KMS-11 (cell line): ENCODE measurements at regions not wholly inside any gene's neighbourhood (a gene's known extent, or its start where the extent isn't known, plus 50 kb on each side); places are given as distances from the start of the nearest gene placed in this dataset.

ENCODE experiments used
- H2AFZ ChIP-seq: fragments of 200-600 bp; sonication (generic); 2 replicates; pipeline ENCODE4 v1.6.1; 2016; ENCODE audit warnings: antibody characterized with exemption, mixed run types, low read depth
- H3K27ac ChIP-seq: fragments of 200-600 bp; sonication (generic); 2 replicates; pipeline ENCODE4 v1.6.1; 2016; ENCODE audit warnings: mild to moderate bottlenecking, mixed run types
- H3K27me3 ChIP-seq: fragments of 200-600 bp; sonication (generic); 2 replicates; pipeline ENCODE4 v1.6.1; 2017; ENCODE audit warnings: mild to moderate bottlenecking, low read depth, mixed run types, moderate library complexity; ENCODE audit not compliant: insufficient read depth
- H3K36me3 ChIP-seq: fragments of 200-600 bp; sonication (generic); 2 replicates; pipeline ENCODE4 v1.6.1; 2017; ENCODE audit warnings: mild to moderate bottlenecking, mixed run types; ENCODE audit not compliant: insufficient read depth
- H3K4me1 ChIP-seq: fragments of 200-600 bp; sonication (generic); 2 replicates; pipeline ENCODE4 v1.6.1; 2016; ENCODE audit warnings: mild to moderate bottlenecking, low read depth, mixed run types; ENCODE audit not compliant: poor library complexity, severe bottlenecking
- H3K4me2 ChIP-seq: fragments of 200-600 bp; sonication (generic); 2 replicates; pipeline ENCODE4 v1.7.0; 2016; ENCODE audit warnings: mild to moderate bottlenecking, mixed run types
- H3K4me3 ChIP-seq: fragments of 200-600 bp; sonication (generic); IDR thresholded peaks from 2 replicates; pipeline ENCODE4 v1.6.1; 2017; ENCODE audit warnings: low read depth, low read length, mixed read lengths; ENCODE audit not compliant: insufficient read depth
- H3K79me2 ChIP-seq: fragments of 200-600 bp; sonication (generic); 2 replicates; pipeline ENCODE4 v1.6.1; 2016; ENCODE audit warnings: low read depth, mixed run types; ENCODE audit not compliant: insufficient read depth
- H3K9ac ChIP-seq: fragments of 200-600 bp; sonication (generic); 2 replicates; pipeline ENCODE4 v1.6.1; 2016; ENCODE audit warnings: mild to moderate bottlenecking, mixed run types
- H4K20me1 ChIP-seq: fragments of 200-600 bp; sonication (generic); 2 replicates; pipeline ENCODE4 v1.6.1; 2016; ENCODE audit warnings: mild to moderate bottlenecking, mixed run types; ENCODE audit not compliant: insufficient read depth
- CTCF ChIP-seq: fragments of 200-600 bp; sonication (generic); conservative IDR thresholded peaks from 2 replicates; pipeline ENCODE4 v1.6.1; 2017; ENCODE audit warnings: low read depth, mild to moderate bottlenecking, antibody characterized with exemption, low read length, moderate library complexity, mixed read lengths

- Histone ChIP-seq H2AFZ (no peak overlapping the region), H3K4me3 (no peak overlapping the region), H3K27ac (no peak overlapping the region), H3K36me3 (no peaks in the 10 kb centered on the region), H3K79me2 (no peaks in the 10 kb centered on the region), H3K4me1 (no peaks in the 10 kb centered on the region), H3K27me3 (no peaks in the 10 kb centered on the region), H4K20me1 (no peaks in the 10 kb centered on the region), H3K9ac (no peak overlapping the region), H3K4me2 (no peak overlapping the region)
- TF ChIP-seq CTCF: no peak
These were observed 202.9 kb downstream of the ZNF365 start for GRCh38 chr10:62577076-62577475.

DNA sequence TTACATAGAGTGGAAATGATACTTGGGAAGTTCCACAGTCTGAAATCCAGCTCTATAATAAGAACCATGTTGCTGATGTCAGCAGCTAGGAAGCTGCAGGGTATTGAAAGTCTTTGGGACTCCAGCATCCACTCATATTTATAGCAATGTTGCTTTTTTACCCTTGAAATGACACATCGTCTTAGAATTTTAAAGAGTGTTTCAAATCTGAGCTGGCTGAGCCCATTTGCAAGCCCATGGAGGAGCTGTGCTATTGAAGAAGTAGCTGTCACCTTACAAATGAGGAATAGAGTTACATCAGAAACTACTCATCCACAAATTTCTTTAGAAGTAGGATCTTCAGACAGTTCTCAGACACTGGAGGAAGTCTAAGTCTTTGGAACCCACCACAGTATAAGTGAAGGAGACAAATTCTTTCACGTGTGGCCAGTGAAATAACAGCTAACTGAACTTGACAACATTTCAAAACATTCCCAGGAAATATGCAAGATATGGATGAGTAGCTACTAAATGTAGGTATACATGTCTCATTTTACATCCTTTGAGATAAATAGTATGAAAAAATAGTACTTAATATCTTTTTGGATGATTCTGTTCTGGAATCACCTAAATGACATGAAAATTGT, 203.6 kb downstream of the ZNF365 start:
- Histone ChIP-seq H3K36me3 (no peaks in the 10 kb centered on the region), H3K4me3 (no peak overlapping the region), H2AFZ (no peak overlapping the region), H3K4me2 (no peak overlapping the region), H3K27me3 (no peaks in the 10 kb centered on the region), H3K9ac (no peak overlapping the region), H3K79me2 (no peaks in the 10 kb centered on the region), H4K20me1 (no peaks in the 10 kb centered on the region), H3K4me1 (no peaks in the 10 kb centered on the region), H3K27ac (no peak overlapping the region)
- no peak for TF ChIP-seq CTCF

GRCh38 chr10:62578301-62578700, 204.1 kb downstream of the ZNF365 start:
- no peak for TF ChIP-seq CTCF
- H3K4me2 ChIP-seq: no peak overlapping the region
- H4K20me1 ChIP-seq: no peaks in the 10 kb centered on the region
- no peak overlapping the region for H2AFZ ChIP-seq
- no peaks in the 10 kb centered on the region for H3K79me2 ChIP-seq
- H3K27me3 ChIP-seq: no peaks in the 10 kb centered on the region
- H3K36me3 ChIP-seq: no peaks in the 10 kb centered on the region
- no peak overlapping the region for H3K9ac ChIP-seq
- no peak overlapping the region for H3K4me3 ChIP-seq
- no peaks in the 10 kb centered on the region for H3K4me1 ChIP-seq
- no peak overlapping the region for H3K27ac ChIP-seq

- no peaks in the 10 kb centered on the region for H3K4me1 ChIP-seq
- no peak overlapping the region for H2AFZ ChIP-seq
- H3K27ac ChIP-seq: no peak overlapping the region
- H3K79me2 ChIP-seq: no peaks in the 10 kb centered on the region
- H3K36me3 ChIP-seq: no peaks in the 10 kb centered on the region
- no peak overlapping the region for H3K9ac ChIP-seq
- H3K4me3 ChIP-seq: no peak overlapping the region
- no peaks in the 10 kb centered on the region for H3K27me3 ChIP-seq
- H4K20me1 ChIP-seq: no peaks in the 10 kb centered on the region
- TF ChIP-seq CTCF: no peak
- no peak overlapping the region for H3K4me2 ChIP-seq
These were observed 204.7 kb downstream of the ZNF365 start for GRCh38 chr10:62578916-62579315.
